ENCODE measurements at regions not wholly inside any gene's neighbourhood (a gene's known extent, or its start where the extent isn't known, plus 50 kb on each side); places are given as distances from the start of the nearest gene placed in this dataset.

DNA sequence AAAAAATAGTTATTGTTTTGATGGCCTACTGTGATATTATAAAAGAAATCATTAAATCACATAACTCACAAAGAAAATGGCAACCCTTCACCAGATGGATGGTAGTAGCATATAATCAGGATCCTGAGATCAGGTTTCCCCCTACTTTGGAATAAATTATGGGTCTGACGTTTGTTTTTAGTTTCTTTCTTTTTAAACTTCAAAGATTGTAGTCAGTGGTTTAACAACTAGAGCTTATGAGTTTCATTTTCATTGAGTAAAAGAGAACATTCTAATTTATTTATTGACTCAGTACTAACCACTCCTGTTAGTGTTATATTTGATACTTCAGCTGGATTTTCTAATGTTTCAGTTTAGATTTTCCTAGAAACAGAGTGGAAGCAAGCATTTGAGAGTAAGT is 218.0 kb upstream of the PCSK5 start:
- TF ChIP-seq YY1 (IDR thresholded peaks at IDR 0.05; ENCODE audit: insufficient read depth, insufficient read length) (no peak), ZNF274 (IDR thresholded peaks at IDR 0.05; ENCODE audit: low read depth, low read length) (no peak)

All from NT2/D1 (cell line).